ENCODE measurements at regions not wholly inside any gene's neighbourhood (a gene's known extent, or its start where the extent isn't known, plus 50 kb on each side); places are given as distances from the start of the nearest gene placed in this dataset.

GRCh38 chr7:121755818-121756552 is 117.0 kb upstream of the PTPRZ1 start:
- CTCF ChIA-PET: no interaction called here
- no peak for TF ChIP-seq CTCF (IDR thresholded peaks at IDR 0.05)
- H3K9me3 Mint-ChIP-seq: no peaks in the 10 kb centered on the region
- peaks cover 2% of the 10 kb centered on the region for H3K27me3 Mint-ChIP-seq
- POLR2A ChIA-PET: no interaction called here
- intact Hi-C loops (cut with micrococcal nuclease): loop anchor here (10.0 kb wide), 1 partner anchor 239 kb away; no protein-coding TSS in a partner anchor
- H3K27ac Mint-ChIP-seq: no peak overlapping the region
- DNase-seq (no peak), ATAC-seq (no peak)
- no peaks in the 10 kb centered on the region for H3K36me3 Mint-ChIP-seq (ENCODE audit: low read depth)
- no peaks in the 10 kb centered on the region for H3K4me1 Mint-ChIP-seq (ENCODE audit: low read depth)
- H3K4me3 Mint-ChIP-seq: no peak overlapping the region

- Mint-ChIP-seq H3K27ac (no peak overlapping the region), H3K27me3 (peaks cover 2% of the 10 kb centered on the region), H3K36me3 (ENCODE audit: low read depth) (no peaks in the 10 kb centered on the region), H3K4me1 (ENCODE audit: low read depth) (no peaks in the 10 kb centered on the region), H3K4me3 (no peak overlapping the region), H3K9me3 (no peaks in the 10 kb centered on the region)
- ATAC-seq: no peak
- intact Hi-C loops (cut with micrococcal nuclease): loop anchor here (10.0 kb wide), 1 partner anchor 240 kb away; no protein-coding TSS in a partner anchor
- POLR2A ChIA-PET: no interaction called here
- no peak for DNase-seq
- CTCF ChIA-PET: no interaction called here
- no peak for TF ChIP-seq CTCF (IDR thresholded peaks at IDR 0.05)
These were observed 117.7 kb upstream of the PTPRZ1 start for GRCh38 chr7:121755286-121755685.

GRCh38 chr7:121753944-121754343 is 119.0 kb upstream of the PTPRZ1 start:
- intact Hi-C loops (cut with micrococcal nuclease): loop anchor here (10.0 kb wide), 1 partner anchor 241 kb away; no protein-coding TSS in a partner anchor
- ChIA-PET POLR2A (no interaction called here), CTCF (no interaction called here)
- no peaks in the 10 kb centered on the region for H3K4me1 Mint-ChIP-seq (ENCODE audit: low read depth)
- DNase-seq (no peak), ATAC-seq (no peak)
- TF ChIP-seq CTCF (IDR thresholded peaks at IDR 0.05): no peak
- no peaks in the 10 kb centered on the region for H3K36me3 Mint-ChIP-seq (ENCODE audit: low read depth)
- H3K9me3 Mint-ChIP-seq: no peaks in the 10 kb centered on the region
- H3K4me3 Mint-ChIP-seq: no peak overlapping the region
- H3K27me3 Mint-ChIP-seq: peaks cover 2% of the 10 kb centered on the region
- no peak overlapping the region for H3K27ac Mint-ChIP-seq

- ChIA-PET CTCF (no interaction called here), POLR2A (no interaction called here)
- Mint-ChIP-seq H3K27me3 (no peaks in the 10 kb centered on the region), H3K27ac (no peak overlapping the region), H3K9me3 (no peaks in the 10 kb centered on the region), H3K36me3 (ENCODE audit: low read depth) (no peaks in the 10 kb centered on the region), H3K4me3 (no peak overlapping the region), H3K4me1 (ENCODE audit: low read depth) (no peaks in the 10 kb centered on the region)
- DNase-seq: no peak
- intact Hi-C loops (cut with micrococcal nuclease): loop anchor here (10.0 kb wide), 1 partner anchor 242 kb away; no protein-coding TSS in a partner anchor
- TF ChIP-seq CTCF (IDR thresholded peaks at IDR 0.05): no peak
- no peak for ATAC-seq
These were observed 120.3 kb upstream of the PTPRZ1 start for GRCh38 chr7:121752706-121753105.

GRCh38 chr7:121748546-121748945 is 124.4 kb upstream of the PTPRZ1 start:
- Mint-ChIP-seq H3K27me3 (no peaks in the 10 kb centered on the region), H3K36me3 (ENCODE audit: low read depth) (no peaks in the 10 kb centered on the region), H3K27ac (no peak overlapping the region), H3K4me1 (ENCODE audit: low read depth) (no peaks in the 10 kb centered on the region), H3K4me3 (no peak overlapping the region), H3K9me3 (no peaks in the 10 kb centered on the region)
- CTCF ChIA-PET: no interaction called here
- intact Hi-C loops (cut with micrococcal nuclease): no loop called here
- no peak for DNase-seq
- TF ChIP-seq CTCF (IDR thresholded peaks at IDR 0.05): no peak
- ATAC-seq: no peak
- POLR2A ChIA-PET: no interaction called here
